GM12865 (cell line): ENCODE measurements at regions not wholly inside any gene's neighbourhood (a gene's known extent, or its start where the extent isn't known, plus 50 kb on each side); places are given as distances from the start of the nearest gene placed in this dataset.

Experiments used
- DNase-seq: peaks from one replicate; pipeline ENCODE4 v3.0.0; 2010; ENCODE audit warnings: low read depth
- H3K4me3 ChIP-seq: 2 replicates; pipeline ENCODE4 v1.5.1; 2011; ENCODE audit warnings: mild to moderate bottlenecking, low read depth, low read length, control low read depth
- CTCF ChIP-seq: IDR thresholded peaks from 2 replicates; pipeline ENCODE4 v1.5.1; 2011; ENCODE audit warnings: low read length, control low read depth, low read depth, inconsistent platforms; ENCODE audit not compliant: insufficient read depth; ENCODE audit errors: missing control alignments

GRCh38 chr4:28772788-28773187 is 1912.1 kb downstream of the STIM2 start:
- H3K4me3 ChIP-seq: no peak overlapping the region
- DNase-seq: no peak
- TF ChIP-seq CTCF: no peak

DNA sequence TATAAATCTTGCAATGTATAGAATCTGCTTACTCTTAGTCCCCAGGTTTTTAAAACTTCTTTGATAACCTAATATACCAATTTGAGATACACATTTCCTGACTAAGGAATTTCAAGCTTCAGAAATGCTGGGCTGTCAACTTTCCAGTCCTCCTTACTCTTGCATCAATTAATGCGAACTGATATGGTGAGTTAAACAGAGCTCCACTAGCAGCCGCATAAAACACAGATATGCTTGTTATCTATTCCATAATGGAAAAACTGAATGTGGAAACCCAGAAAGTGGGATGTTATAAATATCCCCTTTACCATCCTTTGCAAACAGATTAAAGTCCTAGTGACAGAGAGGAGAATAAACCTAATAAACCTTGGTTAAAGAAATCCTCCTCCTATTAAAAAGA is 1913.7 kb downstream of the STIM2 start:
- TF ChIP-seq CTCF: no peak
- DNase-seq: no peak
- no peak overlapping the region for H3K4me3 ChIP-seq

DNA sequence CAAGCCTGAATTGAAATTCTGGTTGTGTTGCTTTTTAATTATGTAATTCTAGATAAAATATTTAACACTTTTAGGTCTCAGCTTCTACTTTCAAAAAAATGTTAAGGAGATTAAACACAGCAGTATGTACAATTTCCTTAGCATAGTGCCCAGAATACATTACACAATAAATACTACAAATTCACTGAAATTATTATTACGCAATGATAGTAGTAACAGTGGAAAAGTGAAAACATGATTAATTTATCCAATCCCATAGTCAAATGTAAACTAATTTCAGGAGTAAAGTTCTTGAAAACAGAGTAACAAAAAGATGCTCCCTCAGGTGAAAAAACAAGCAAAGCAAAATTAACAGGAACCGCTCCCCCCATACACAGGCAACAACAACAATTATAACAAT is 1915.4 kb downstream of the STIM2 start:
- DNase-seq: no peak
- no peak for TF ChIP-seq CTCF
- H3K4me3 ChIP-seq: no peak overlapping the region

DNA sequence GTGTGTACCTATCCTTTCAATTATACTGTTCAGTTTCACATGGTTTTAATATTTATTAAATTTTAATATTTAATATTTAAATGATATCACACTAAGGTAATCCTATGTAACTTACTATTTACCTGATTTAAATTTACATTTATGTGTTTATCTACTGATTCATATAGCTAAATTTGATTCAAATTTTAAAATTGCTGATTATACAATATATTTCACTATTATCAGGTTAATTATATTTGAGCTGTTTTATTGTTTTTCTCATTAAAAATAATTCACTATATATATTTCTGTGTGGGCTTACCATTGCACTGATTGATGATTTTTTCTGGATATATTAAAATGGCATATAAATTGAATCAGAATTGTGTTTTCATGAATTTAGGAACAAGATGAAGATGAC is 1923.5 kb downstream of the STIM2 start:
- no peak overlapping the region for H3K4me3 ChIP-seq
- DNase-seq: no peak
- TF ChIP-seq CTCF: no peak

DNA sequence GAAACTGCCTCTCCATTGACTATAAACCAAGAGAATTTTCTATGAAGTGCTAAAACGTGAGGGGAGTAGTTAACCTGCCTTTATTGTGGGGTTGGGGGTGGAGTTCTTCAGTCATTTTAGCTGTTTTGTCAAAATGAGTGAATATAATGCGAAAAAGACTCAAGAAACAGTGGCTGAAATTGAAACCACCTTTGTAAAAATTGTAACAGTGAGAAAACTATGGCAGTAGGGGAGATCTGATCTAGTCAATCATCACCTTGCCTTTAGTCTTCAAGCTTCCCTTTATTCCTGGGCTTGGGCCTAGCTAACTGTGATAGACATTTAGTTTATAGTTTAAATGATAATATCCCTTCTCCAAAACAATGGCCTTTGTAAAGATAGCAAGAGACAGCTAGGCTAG is 1927.3 kb downstream of the STIM2 start:
- no peak overlapping the region for H3K4me3 ChIP-seq
- no peak for TF ChIP-seq CTCF
- DNase-seq: no peak

DNA sequence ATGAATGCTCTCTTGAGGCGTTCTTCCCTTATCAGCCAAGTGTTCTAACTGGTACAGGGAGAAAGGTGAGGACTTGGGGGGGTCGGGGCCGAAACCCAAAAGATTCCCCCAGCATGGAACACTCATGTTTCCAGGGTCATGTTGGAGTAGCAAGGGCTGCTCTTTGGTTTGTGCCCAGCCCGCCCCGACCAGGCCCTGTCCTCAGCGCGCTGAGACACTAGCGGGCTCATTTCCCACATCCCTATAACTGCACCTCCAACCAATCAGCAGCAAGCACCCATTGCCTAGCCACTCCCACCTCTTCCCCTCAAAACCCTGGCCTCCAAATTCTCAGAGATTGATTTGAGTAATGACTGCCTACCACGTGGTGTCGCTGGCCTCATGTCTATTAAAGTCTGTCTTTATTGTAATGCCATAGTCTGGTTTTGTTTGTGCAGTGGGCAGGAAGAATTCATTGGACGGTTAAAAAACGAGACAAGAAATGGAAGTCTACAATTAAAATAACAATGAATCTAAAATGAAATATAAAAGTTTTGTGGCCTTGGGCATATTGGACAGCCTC is 1928.4 kb downstream of the STIM2 start:
- TF ChIP-seq CTCF: no peak
- H3K4me3 ChIP-seq: no peak overlapping the region
- no peak for DNase-seq

DNA sequence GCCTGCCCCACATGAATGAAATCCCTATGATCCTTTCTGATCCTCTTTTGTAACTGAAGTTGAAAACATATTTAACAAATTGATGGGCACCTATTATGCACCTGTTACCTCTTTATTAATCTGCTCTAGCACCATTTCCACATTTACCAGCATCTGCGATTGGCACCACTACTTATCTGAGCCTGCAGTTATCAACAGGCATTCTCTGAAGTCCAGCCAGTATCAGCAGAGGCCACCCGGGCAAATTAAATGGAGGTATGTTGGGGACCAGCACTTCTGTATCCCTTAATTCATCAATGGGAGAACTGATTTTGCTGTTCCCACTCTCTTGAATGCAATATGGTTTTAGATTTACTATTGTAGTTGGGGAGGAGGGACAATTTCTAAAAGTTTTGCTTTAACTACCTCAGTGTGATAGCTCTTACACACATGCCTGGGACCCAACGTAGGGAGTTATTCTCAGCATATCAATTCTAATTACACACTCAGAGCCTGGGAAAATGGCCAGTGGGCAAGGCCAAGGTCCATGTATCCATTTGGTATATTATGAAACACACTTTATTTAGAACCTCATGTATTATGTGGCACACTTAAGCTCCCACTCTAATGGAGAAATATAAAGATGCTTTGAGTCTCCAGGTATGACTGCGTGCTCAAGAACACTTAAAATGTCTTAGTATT is 1927.1 kb upstream of the PCDH7 start:
- no peak for TF ChIP-seq CTCF
- H3K4me3 ChIP-seq: no peak overlapping the region

More for the DNA sequence above, 1927.1 kb upstream of the PCDH7 start:
- DNase-seq: no peak
